HepG2 (cell line): ENCODE measurements at regions not wholly inside any gene's neighbourhood (a gene's known extent, or its start where the extent isn't known, plus 50 kb on each side); places are given as distances from the start of the nearest gene placed in this dataset.

Experiments
- ATAC-seq: fragments of 200-7000 bp; cut with Tn5 transposase; 3 replicates; pipeline ENCODE4 v1.9.1; 2020; ENCODE audit warnings: mild to moderate bottlenecking, moderate library complexity
- BruUV-seq: library from RNA; stranded (reverse); fragments of 400-500 nt; replicated peaks from 2 replicates; lab custom pipeline; 2021; lab: Mats Ljungman, UMichigan
- CTCF ChIA-PET: fragments of 300-600 bp; formaldehyde crosslinking; extraction: SDS; loops from one replicate; lab custom pipeline; 2021; ENCODE audit warnings: low total read pairs, inconsistent platforms, low intra/inter-chr PET ratio; lab: Yijun Ruan, JAX
- POLR2A ChIA-PET: fragments of 350-600 bp; sonication (Branson Sonifier 250); formaldehyde crosslinking; loops from one replicate; lab custom pipeline; 2020; ENCODE audit warnings: antibody characterized with exemption, inconsistent platforms; lab: Yijun Ruan, JAX
- DNase-seq: peaks from one replicate; pipeline ENCODE4 v3.0.0-alpha.2; 2015; ENCODE audit warnings: low spot score
- FAIRE-seq: peaks from 3 replicates; lab custom pipeline; 2011; peaks lifted over from hg19 to GRCh38; lab: Jason Lieb, UNC
- H2AFZ ChIP-seq: one replicate; pipeline ENCODE4 v1.6.1; 2011; ENCODE audit warnings: low read length, inconsistent platforms
- H3K27ac ChIP-seq: fragments of 300-600 bp; 3 replicates; pipeline ENCODE4 v1.8.0; 2011; ENCODE audit warnings: mixed run types, mild to moderate bottlenecking, mixed read lengths, low read length, inconsistent platforms; ENCODE audit not compliant: insufficient read depth; ENCODE audit errors: extremely low read length
- H3K27me3 ChIP-seq, 2 experiments: fragments of 200-600 bp in 1 of 2; 2 replicates in 1 of 2; 3 replicates in 1 of 2; pipeline versions ENCODE4 v1.6.0 to v1.8.0; 2011; ENCODE audit warnings: low read length in 2 of 2, mild to moderate bottlenecking in 2 of 2, moderate library complexity in 2 of 2, inconsistent platforms in 1 of 2; ENCODE audit not compliant: insufficient read depth in 2 of 2, control insufficient read depth in 1 of 2
- H3K36me3 ChIP-seq, 2 experiments: fragments of 200-600 bp in 1 of 2; replicated peaks in 1 of 2; 2 replicates in 1 of 2; 3 replicates in 1 of 2; pipeline versions ENCODE4 v1.5.1 to v1.8.0; 2011; ENCODE audit warnings: low read length in 2 of 2, inconsistent platforms in 1 of 2; ENCODE audit not compliant: insufficient read depth in 2 of 2, control insufficient read depth in 1 of 2
- H3K4me1 ChIP-seq: 2 replicates; pipeline ENCODE4 v1.5.1; 2012; ENCODE audit warnings: low read length, inconsistent platforms; ENCODE audit not compliant: insufficient read depth
- H3K4me2 ChIP-seq: 2 replicates; pipeline ENCODE4 v1.6.0; 2011; ENCODE audit warnings: low read depth, low read length, inconsistent platforms
- H3K4me3 ChIP-seq, 3 experiments: fragments of 200-600 bp in 1 of 3; sonication (generic), shearing (Covaris generic) in 1 of 3; replicated peaks in 1 of 3; 2 replicates each; pipeline ENCODE4 v1.5.1; 2011 to 2016; ENCODE audit warnings: low read length in 3 of 3, inconsistent platforms in 2 of 3, low read depth in 2 of 3, mild to moderate bottlenecking in 2 of 3, control low read depth in 1 of 3, mixed read lengths in 1 of 3; ENCODE audit not compliant: insufficient read depth in 1 of 3
- H3K79me2 ChIP-seq: one replicate; pipeline ENCODE4 v1.6.1; 2011; ENCODE audit warnings: low read length, inconsistent platforms; ENCODE audit not compliant: insufficient read depth
- H3K9ac ChIP-seq: 2 replicates; pipeline ENCODE4 v1.6.0; 2011; ENCODE audit warnings: mild to moderate bottlenecking, low read depth, low read length, inconsistent platforms; ENCODE audit not compliant: insufficient read depth
- H3K9me3 ChIP-seq: 2 replicates; pipeline ENCODE4 v1.5.1; 2012; ENCODE audit warnings: mild to moderate bottlenecking, low read length
- H4K20me1 ChIP-seq: 2 replicates; pipeline ENCODE4 v1.6.0; 2011; ENCODE audit warnings: inconsistent platforms, mild to moderate bottlenecking, low read length, moderate library complexity; ENCODE audit not compliant: insufficient read depth
- BCL6 ChIP-seq: IDR thresholded peaks from 2 replicates; pipeline ENCODE4 v1.6.1; 2016; ENCODE audit warnings: missing genetic modification reagents, missing compliant biosample characterization
- CHD2 ChIP-seq: IDR thresholded peaks from 2 replicates; pipeline ENCODE4 v1.6.1; 2011; ENCODE audit warnings: low read depth, low read length, improper control_type of control experiment
- CREM ChIP-seq, 2 experiments: sonication (generic) in 1 of 2; formaldehyde crosslinking in 1 of 2; IDR thresholded peaks; 2 replicates each; pipeline versions ENCODE4 v1.4.0 to v1.6.1; 2016 to 2020; ENCODE audit warnings: antibody characterized with exemption in 1 of 2, mild to moderate bottlenecking in 1 of 2, missing genetic modification reagents in 1 of 2
- FOXA1 ChIP-seq, 2 experiments: fragments of 450-650 bp in 1 of 2; sonication (generic) in 1 of 2; formaldehyde crosslinking in 1 of 2; IDR thresholded peaks; 2 replicates each; pipeline versions ENCODE4 v1.4.0 to v1.6.1; 2016 to 2020; ENCODE audit warnings: missing genetic modification reagents in 1 of 2
- HNRNPUL1 ChIP-seq: fragments of 200-400 bp; formaldehyde crosslinking; IDR thresholded peaks from 2 replicates; pipeline ENCODE4 v1.6.1; 2017; ENCODE audit warnings: low read depth, mild to moderate bottlenecking, low read length, moderate library complexity
- TFE3 ChIP-seq: IDR thresholded peaks from 2 replicates; pipeline ENCODE4 v1.6.1; 2016
- ZBTB42 ChIP-seq: sonication (generic); formaldehyde crosslinking; IDR thresholded peaks from 2 replicates; pipeline ENCODE4 v1.5.0; 2020; ENCODE audit warnings: mild to moderate bottlenecking, missing genetic modification reagents
- ZNF160 ChIP-seq: sonication (generic); formaldehyde crosslinking; IDR thresholded peaks from 2 replicates; pipeline ENCODE4 v1.8.0; 2022; ENCODE audit warnings: mild to moderate bottlenecking, inconsistent platforms, missing genetic modification reagents
- ZNF234 ChIP-seq: sonication (generic); formaldehyde crosslinking; conservative IDR thresholded peaks from 2 replicates; pipeline ENCODE4 v1.5.1; 2020; ENCODE audit warnings: mild to moderate bottlenecking, missing genetic modification reagents
- ZNF280D ChIP-seq: sonication (generic); formaldehyde crosslinking; IDR thresholded peaks from 2 replicates; pipeline ENCODE4 v1.5.1; 2020; ENCODE audit warnings: mild to moderate bottlenecking, missing genetic modification reagents
- ZNF441 ChIP-seq: sonication (generic); formaldehyde crosslinking; IDR thresholded peaks from 2 replicates; pipeline ENCODE4 v1.7.0; 2021; ENCODE audit warnings: missing genetic modification reagents, borderline replicate concordance
- ZNF576 ChIP-seq: sonication (generic); formaldehyde crosslinking; IDR thresholded peaks from 2 replicates; pipeline ENCODE4 v1.4.0; 2020; ENCODE audit warnings: mild to moderate bottlenecking, missing genetic modification reagents
- ZNF746 ChIP-seq: sonication (generic); formaldehyde crosslinking; IDR thresholded peaks from 2 replicates; pipeline ENCODE4 v1.8.0; 2022; ENCODE audit warnings: mild to moderate bottlenecking, missing genetic modification reagents
- ZNF766 ChIP-seq: sonication (generic); formaldehyde crosslinking; IDR thresholded peaks from 2 replicates; pipeline ENCODE4 v1.5.0; 2020; ENCODE audit warnings: missing genetic modification reagents, borderline replicate concordance
- WGBS: methylation state at CpG from one replicate; pipeline ENCODE4 v1.1.6; 2017; ENCODE audit warnings: low lambda C conversion rate; 5-methylcytosine and 5-hydroxymethylcytosine counted together
- in situ Hi-C: cut with HindIII; loops from 2 replicates; pipeline ENCODE4 v1.10.0; 2017; ENCODE audit warnings: low pct_unique_long_range_greater_than_20kb; ENCODE audit not compliant: extremely low pct_ligation_motif_present
- intact Hi-C: fragments of 100-400 bp; cut with micrococcal nuclease; formaldehyde crosslinking; loops from one replicate; pipeline ENCODE4 v1.10.0; 2022; ENCODE audit not compliant: unreplicated experiment

- intact Hi-C loops = no loop called here
- ChIA-PET POLR2A (no interaction called here), CTCF (no interaction called here)
- ATAC-seq (no peak), DNase-seq (no peak), FAIRE-seq (no peak)
- TF ChIP-seq CREM (IDR thresholded peaks at IDR 0.05) (no peak), CREM (CRISPR knock-in tag; IDR thresholded peaks at IDR 0.05) (no peak), FOXA1 (IDR thresholded peaks at IDR 0.05) (no peak), FOXA1 (CRISPR knock-in tag; IDR thresholded peaks at IDR 0.05) (0 out of 2 replicates have a peak, but pooled peaks have one; percentile 4), ZBTB42 (CRISPR knock-in tag) (no peak), HNRNPUL1 (no peak), ZNF441 (CRISPR knock-in tag) (no peak), ZNF746 (CRISPR knock-in tag) (no peak)
- no peaks in the 10 kb centered on the region for H4K20me1 ChIP-seq
- no peak overlapping the region for H3K4me3 ChIP-seq
- in situ Hi-C loops = no loop called here
- peaks cover 67% of the 10 kb centered on the region for H3K4me1 ChIP-seq
- no peak overlapping the region for H3K4me2 ChIP-seq
- peaks cover 26% of the 10 kb centered on the region for H3K9me3 ChIP-seq
- no peaks in the 10 kb centered on the region for H3K27me3 ChIP-seq
- BruUV-seq = no TSS peak
- H2AFZ ChIP-seq = no peak overlapping the region
- H3K27ac ChIP-seq = no peak overlapping the region
- H3K36me3 ChIP-seq = no peaks in the 10 kb centered on the region
- H3K9ac ChIP-seq = no peak overlapping the region
- WGBS = 58% methylated on average over 10 of the region's 10 CpGs
- no peaks in the 10 kb centered on the region for H3K79me2 ChIP-seq
Observed at GRCh38 chr2:16067037-16067406, 126.7 kb downstream of the MYCN start.

GRCh38 chr2:16066261-16067036 is 126.1 kb downstream of the MYCN start:
- FAIRE-seq = no peak
- TF ChIP-seq TFE3 (CRISPR knock-in tag) (no peak), ZNF280D (CRISPR knock-in tag) (no peak), ZNF160 (CRISPR knock-in tag) (no peak), ZNF766 (CRISPR knock-in tag) (no peak), ZNF576 (CRISPR knock-in tag) (no peak), ZNF234 (no peak), CHD2 (no peak), BCL6 (peak; percentile 34; the same call in 1 of the 2 replicates)

More at GRCh38 chr2:16066261-16067036, 126.1 kb downstream of the MYCN start:
- no peaks in the 10 kb centered on the region for H3K79me2 ChIP-seq
- ChIA-PET POLR2A (no interaction called here), CTCF (no interaction called here)
- no peak overlapping the region for H3K27ac ChIP-seq
- in situ Hi-C loops = no loop called here
- DNase-seq (peak; percentile 30), ATAC-seq (no peak)
- no peak overlapping the region for H2AFZ ChIP-seq
- H3K36me3 ChIP-seq = no peaks in the 10 kb centered on the region
- no peak overlapping the region for H3K4me3 ChIP-seq
- 46% methylated on average over 4 of the region's 4 CpGs for WGBS
- intact Hi-C loops = no loop called here
- H3K9ac ChIP-seq = no peak overlapping the region
- BruUV-seq = no TSS peak
- H3K9me3 ChIP-seq = peaks cover 26% of the 10 kb centered on the region
- H3K4me2 ChIP-seq = no peak overlapping the region
- no peaks in the 10 kb centered on the region for H3K27me3 ChIP-seq
- no peaks in the 10 kb centered on the region for H4K20me1 ChIP-seq
- H3K4me1 ChIP-seq = peaks cover 64% of the 10 kb centered on the region
